Ovary (tissue), 7 donors: ENCODE measurements at regions not wholly inside any gene's neighbourhood (a gene's known extent, or its start where the extent isn't known, plus 50 kb on each side); places are given as distances from the start of the nearest gene placed in this dataset.

ENCODE experiments used
- DNase-seq, 5 donors: peaks; one replicate each; pipeline ENCODE4 v3.0.0-alpha.2; 2019 to 2020
- H3K27ac ChIP-seq, 2 donors: fragments of 200-600 bp; one replicate each; pipeline versions ENCODE4 v1.5.1 to v1.8.0; 2019 to 2022
- H3K27me3 ChIP-seq: fragments of 200-600 bp; one replicate; pipeline ENCODE4 v1.8.0; 2022
- H3K36me3 ChIP-seq: fragments of 200-600 bp; sonication (generic); one replicate; pipeline ENCODE4 v1.5.1; 2019
- H3K4me1 ChIP-seq: one replicate; pipeline ENCODE4 v1.8.1; 2013; ENCODE audit warnings: mild to moderate bottlenecking, moderate library complexity; ENCODE audit not compliant: insufficient read depth
- H3K4me3 ChIP-seq: fragments of 200-600 bp; sonication (generic); one replicate; pipeline ENCODE4 v1.5.1; 2017
- H3K9me3 ChIP-seq, 2 donors: fragments of 200-600 bp in 1 of 2; sonication (generic) in 1 of 2; one replicate each; pipeline versions ENCODE4 v1.5.1 to v1.8.1; 2013 to 2019; ENCODE audit warnings: mild to moderate bottlenecking in 1 of 2, moderate library complexity in 1 of 2
- CTCF ChIP-seq, 3 donors: fragments of 450-650 bp in 2 of 3; fragments of 200-600 bp in 1 of 3; IDR thresholded peaks; one replicate each; pipeline versions ENCODE4 v1.5.1 to v1.8.0; 2016 to 2022; ENCODE audit warnings: antibody characterized with exemption in 3 of 3, mild to moderate bottlenecking in 1 of 3
- EP300 ChIP-seq: sonication (generic); formaldehyde crosslinking; IDR thresholded peaks from one replicate; pipeline ENCODE4 v1.6.1; 2017; ENCODE audit warnings: antibody characterized with exemption
- POLR2A ChIP-seq: fragments of 450-650 bp; IDR thresholded peaks from one replicate; pipeline ENCODE4 v1.6.1; 2017; ENCODE audit warnings: antibody characterized with exemption, mild to moderate bottlenecking, moderate library complexity
- WGBS, 3 donors: extraction: QIAGEN DNeasy Blood & Tissue Kit in 1 of 3; methylation state at CpG; one replicate each; pipeline versions ENCODE4 v1.1.5 to v1.1.7; 2013 to 2017; 5-methylcytosine and 5-hydroxymethylcytosine counted together
- intact Hi-C, 4 donors: fragments of 100-400 bp; cut with DNase I; formaldehyde crosslinking; loops; one replicate each; pipeline versions ENCODE4 v1.11.0 to v1.15.1; 2022 to 2023
- donor health status: DM: no; HTN: no; CAD: no; lungs with moderate emphysema.
- donor health status: DM: no; HTN: no; CAD: no.
- donor health status: Bipolar disorder and iron deficiency.
- donor health status: DM: no; HTN: no; CAD: no.
- donor health status: DM: yes; HTN: yes; CAD: no.

GRCh38 chr1:57530206-57530910 lies 106.5 kb upstream of the DAB1 start:
- intact Hi-C loops, result no loop called here
- Histone ChIP-seq H3K4me3 (no peak overlapping the region), H3K27ac (no peak overlapping the region), H3K36me3 (no peaks in the 10 kb centered on the region), H3K4me1 (no peaks in the 10 kb centered on the region), H3K9me3 (no peaks in the 10 kb centered on the region), H3K27me3 (no peaks in the 10 kb centered on the region)
- TF ChIP-seq CTCF (IDR thresholded peaks at IDR 0.05) (no peak), EP300 (no peak), POLR2A (no peak)
- WGBS, 3 donors, result 70 to 78% (median 75%) methylated on average over 3 of the region's 3 CpGs
- no peak for DNase-seq

GRCh38 chr1:57522575-57522974 lies 98.7 kb upstream of the DAB1 start:
- Histone ChIP-seq H3K4me1 (no peaks in the 10 kb centered on the region), H3K27ac (no peak overlapping the region), H3K36me3 (no peaks in the 10 kb centered on the region), H3K9me3 (no peaks in the 10 kb centered on the region), H3K27me3 (no peaks in the 10 kb centered on the region), H3K4me3 (no peak overlapping the region)
- TF ChIP-seq EP300 (no peak), POLR2A (no peak), CTCF (IDR thresholded peaks at IDR 0.05) (no peak)
- intact Hi-C loops, result no loop called here
- WGBS, 3 donors, result 69 to 78% (median 71%) methylated on average over 3 of the region's 3 CpGs
- DNase-seq, result no peak

- H3K27ac ChIP-seq, result no peak overlapping the region
- H3K27me3 ChIP-seq, result no peaks in the 10 kb centered on the region
- no peaks in the 10 kb centered on the region for H3K9me3 ChIP-seq
- no peaks in the 10 kb centered on the region for H3K36me3 ChIP-seq
- H3K4me1 ChIP-seq, result no peaks in the 10 kb centered on the region
- H3K4me3 ChIP-seq, result no peak overlapping the region
- intact Hi-C loops, result no loop called here
- DNase-seq, result no peak
- TF ChIP-seq CTCF (IDR thresholded peaks at IDR 0.05) (no peak), POLR2A (no peak), EP300 (no peak)
- WGBS, 3 donors, result 50 to 67% (median 56%) methylated on average over 5 of the region's 5 CpGs
Observed at GRCh38 chr1:57520743-57521515, 97.1 kb upstream of the DAB1 start.

- no peaks in the 10 kb centered on the region for H3K36me3 ChIP-seq
- no peaks in the 10 kb centered on the region for H3K4me1 ChIP-seq
- no peaks in the 10 kb centered on the region for H3K27me3 ChIP-seq
- H3K27ac ChIP-seq, result no peak overlapping the region
- TF ChIP-seq EP300, result no peak
- TF ChIP-seq CTCF (IDR thresholded peaks at IDR 0.05), result no peak
- no peak for TF ChIP-seq POLR2A
- DNase-seq, result no peak
- H3K9me3 ChIP-seq, result no peaks in the 10 kb centered on the region
- intact Hi-C loops, result no loop called here
- 39 to 53% (median 43%) methylated on average over 3 of the region's 3 CpGs for WGBS, 3 donors
- no peak overlapping the region for H3K4me3 ChIP-seq
Observed at GRCh38 chr1:57518496-57518895, 94.6 kb upstream of the DAB1 start.
